ENCODE measurements at regions not wholly inside any gene's neighbourhood (a gene's known extent, or its start where the extent isn't known, plus 50 kb on each side); places are given as distances from the start of the nearest gene placed in this dataset.

DNA sequence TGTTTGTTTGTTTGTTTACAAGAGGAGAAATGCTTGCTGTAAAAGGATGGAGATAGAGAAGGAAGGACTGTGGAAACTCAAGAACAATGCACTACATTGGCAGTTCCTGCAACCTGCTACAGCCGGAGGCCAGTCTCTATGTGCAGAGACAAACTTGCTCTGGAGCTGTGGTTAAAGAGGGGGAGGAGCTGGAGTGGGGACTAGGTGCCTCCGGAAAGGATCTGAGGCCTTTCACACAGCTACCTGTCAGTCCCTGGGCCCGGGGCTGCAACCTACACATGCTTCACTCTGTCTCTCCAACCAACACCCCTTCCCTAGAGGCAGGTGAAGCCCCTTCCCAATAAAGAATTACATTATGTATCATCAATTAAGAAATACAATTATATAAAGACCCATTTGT, 1234.0 kb upstream of the ZEB2 start:
- in situ Hi-C loops (cut with MboI; ENCODE audit: low pct_unique_long_range_greater_than_20kb, low sequenced_read_pairs, unreplicated experiment), result no loop called here
- no peak for DNase-seq (ENCODE audit: low spot score)

DNA sequence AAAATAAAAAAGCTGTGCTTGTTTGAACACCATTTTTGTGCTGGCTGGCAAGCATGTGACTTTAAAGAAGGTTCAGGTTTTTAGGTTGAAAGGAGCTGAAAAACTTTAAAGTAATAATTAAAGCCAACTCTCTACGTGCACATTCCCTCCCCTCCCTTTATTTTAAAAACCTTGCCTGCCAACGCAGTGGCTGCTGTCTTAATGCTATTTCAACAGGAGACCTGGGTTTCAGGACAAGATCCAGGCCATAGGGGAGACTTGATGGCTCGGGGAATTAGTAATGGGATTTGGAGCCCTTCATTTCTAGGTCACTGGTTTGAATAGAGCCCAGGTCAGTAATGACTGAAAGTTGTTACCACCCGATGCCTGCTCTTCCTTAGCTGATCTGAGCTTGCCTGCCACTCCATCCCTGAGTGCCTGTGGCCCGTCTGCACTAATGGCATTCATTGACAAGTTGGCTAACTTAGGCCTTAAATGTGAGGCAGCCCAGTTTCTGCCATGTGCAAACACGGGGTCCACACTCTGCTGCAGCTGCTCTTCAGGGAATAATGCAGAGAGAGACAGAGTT, 1233.2 kb upstream of the ZEB2 start:
- in situ Hi-C loops (cut with MboI; ENCODE audit: low pct_unique_long_range_greater_than_20kb, low sequenced_read_pairs, unreplicated experiment), result no loop called here
- TF ChIP-seq, protein P1, sequence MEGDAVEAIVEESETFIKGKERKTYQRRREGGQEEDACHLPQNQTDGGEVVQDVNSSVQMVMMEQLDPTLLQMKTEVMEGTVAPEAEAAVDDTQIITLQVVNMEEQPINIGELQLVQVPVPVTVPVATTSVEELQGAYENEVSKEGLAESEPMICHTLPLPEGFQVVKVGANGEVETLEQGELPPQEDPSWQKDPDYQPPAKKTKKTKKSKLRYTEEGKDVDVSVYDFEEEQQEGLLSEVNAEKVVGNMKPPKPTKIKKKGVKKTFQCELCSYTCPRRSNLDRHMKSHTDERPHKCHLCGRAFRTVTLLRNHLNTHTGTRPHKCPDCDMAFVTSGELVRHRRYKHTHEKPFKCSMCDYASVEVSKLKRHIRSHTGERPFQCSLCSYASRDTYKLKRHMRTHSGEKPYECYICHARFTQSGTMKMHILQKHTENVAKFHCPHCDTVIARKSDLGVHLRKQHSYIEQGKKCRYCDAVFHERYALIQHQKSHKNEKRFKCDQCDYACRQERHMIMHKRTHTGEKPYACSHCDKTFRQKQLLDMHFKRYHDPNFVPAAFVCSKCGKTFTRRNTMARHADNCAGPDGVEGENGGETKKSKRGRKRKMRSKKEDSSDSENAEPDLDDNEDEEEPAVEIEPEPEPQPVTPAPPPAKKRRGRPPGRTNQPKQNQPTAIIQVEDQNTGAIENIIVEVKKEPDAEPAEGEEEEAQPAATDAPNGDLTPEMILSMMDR (IDR thresholded peaks at IDR 0.05; ENCODE audit: extremely low read depth, insufficient read depth, missing control alignments), result no peak
- no peak for DNase-seq (ENCODE audit: low spot score)

More for the DNA sequence above, 1234.0 kb upstream of the ZEB2 start:
- TF ChIP-seq, protein P1 (IDR thresholded peaks at IDR 0.05; ENCODE audit: extremely low read depth, insufficient read depth, missing control alignments), result no peak

DNA sequence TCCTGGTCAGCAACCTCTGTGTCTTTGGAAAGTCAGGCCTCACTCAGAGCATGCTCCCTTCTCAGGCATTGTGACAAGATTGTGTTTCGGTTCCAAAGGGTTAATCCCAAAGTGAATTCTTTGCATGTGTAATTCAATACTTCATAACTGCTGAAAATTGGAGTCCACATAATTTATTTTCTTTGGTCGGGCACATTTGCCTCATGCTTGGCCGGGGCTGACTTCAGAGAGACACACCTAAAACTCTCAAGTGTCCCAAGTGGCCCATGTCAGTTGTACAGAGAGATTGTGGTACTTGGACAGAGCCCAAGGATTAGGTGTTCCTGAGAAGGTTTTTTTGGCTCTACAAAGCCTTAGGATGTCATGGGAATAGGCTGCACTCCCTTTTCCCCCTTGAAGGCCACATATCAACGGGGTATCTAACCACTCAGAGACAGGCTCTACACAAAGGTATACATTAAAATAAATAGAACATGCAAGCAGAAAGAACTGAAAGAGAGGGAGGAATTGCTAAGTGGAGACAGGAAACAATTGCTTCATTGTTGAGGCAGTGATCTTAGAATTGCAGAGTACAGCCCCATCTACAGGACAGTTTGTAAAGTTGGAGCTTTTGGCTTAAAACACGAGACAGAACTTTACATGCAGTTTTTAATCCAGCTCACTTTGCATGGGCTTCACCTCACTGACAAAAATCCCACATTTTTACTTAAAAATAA, 1232.3 kb upstream of the ZEB2 start:
- TF ChIP-seq, protein P1 (IDR thresholded peaks at IDR 0.05; ENCODE audit: extremely low read depth, insufficient read depth, missing control alignments), result peak; percentile 74
- peak; percentile 22 for DNase-seq (ENCODE audit: low spot score)
- in situ Hi-C loops (cut with MboI; ENCODE audit: low pct_unique_long_range_greater_than_20kb, low sequenced_read_pairs, unreplicated experiment), result no loop called here

DNA sequence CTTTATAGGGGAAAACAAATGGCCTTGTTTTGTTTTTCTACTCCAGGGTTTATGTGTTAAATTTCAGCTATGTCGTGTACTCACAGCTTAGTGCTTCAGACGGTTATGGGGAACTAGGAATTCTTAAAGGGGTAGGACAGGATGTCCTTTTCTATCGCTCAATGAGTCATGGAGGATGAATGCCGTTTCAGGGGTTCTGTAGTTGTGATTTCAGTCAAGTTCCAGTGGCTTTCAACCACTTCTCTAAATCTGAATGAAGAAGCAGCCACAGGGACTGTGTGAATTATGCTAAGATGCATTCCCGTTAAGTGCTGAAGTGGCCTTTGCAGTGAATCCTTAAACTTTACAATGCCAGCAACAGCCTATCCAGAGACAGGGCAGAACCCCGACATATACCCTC, 1231.7 kb upstream of the ZEB2 start:
- in situ Hi-C loops (cut with MboI; ENCODE audit: low pct_unique_long_range_greater_than_20kb, low sequenced_read_pairs, unreplicated experiment), result no loop called here
- TF ChIP-seq, protein P1 (IDR thresholded peaks at IDR 0.05; ENCODE audit: extremely low read depth, insufficient read depth, missing control alignments), result no peak
- DNase-seq (ENCODE audit: low spot score), result peak; percentile 11

DNA sequence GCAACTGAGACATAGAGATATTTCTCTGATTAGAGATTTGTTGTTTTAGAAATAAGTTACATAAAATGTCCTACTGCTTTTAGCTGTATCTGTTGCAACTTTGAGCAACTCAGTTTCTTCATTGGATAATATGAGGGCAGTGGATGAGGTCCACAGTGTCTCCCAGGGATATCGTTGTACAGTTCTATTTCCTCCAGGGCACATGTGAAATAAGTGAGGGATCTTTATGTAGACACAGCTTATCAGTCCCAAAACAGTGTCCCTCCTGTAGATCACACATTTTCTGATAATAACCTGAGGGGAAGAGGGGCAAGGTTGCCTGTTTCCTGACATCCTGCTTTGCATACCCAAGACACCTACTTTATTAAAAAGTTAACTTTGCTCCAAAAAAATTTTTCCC, 1231.2 kb upstream of the ZEB2 start:
- in situ Hi-C loops (cut with MboI; ENCODE audit: low pct_unique_long_range_greater_than_20kb, low sequenced_read_pairs, unreplicated experiment), result no loop called here
- DNase-seq (ENCODE audit: low spot score), result no peak
- TF ChIP-seq, protein P1 (IDR thresholded peaks at IDR 0.05; ENCODE audit: extremely low read depth, insufficient read depth, missing control alignments), result no peak

DNA sequence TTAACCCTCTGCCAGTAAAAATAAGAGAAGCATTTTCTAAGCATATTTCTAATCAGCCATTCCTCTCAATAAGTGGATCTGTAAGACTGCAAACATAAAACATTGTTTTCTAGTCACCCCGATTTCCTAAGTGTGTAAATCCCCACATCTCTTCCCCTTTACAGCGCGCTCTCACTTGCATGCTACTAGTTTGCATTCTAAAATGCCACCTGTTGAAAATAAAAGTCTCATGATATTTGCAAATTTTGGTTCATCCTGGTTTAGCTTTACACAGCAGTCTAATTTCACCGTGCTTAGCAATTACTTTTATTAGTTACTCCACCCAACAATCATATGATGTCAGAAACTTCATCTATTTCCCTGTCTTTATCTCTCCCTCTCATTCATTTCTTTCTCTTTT, 1230.7 kb upstream of the ZEB2 start:
- in situ Hi-C loops (cut with MboI; ENCODE audit: low pct_unique_long_range_greater_than_20kb, low sequenced_read_pairs, unreplicated experiment), result no loop called here
- no peak for DNase-seq (ENCODE audit: low spot score)
- TF ChIP-seq, protein P1 (IDR thresholded peaks at IDR 0.05; ENCODE audit: extremely low read depth, insufficient read depth, missing control alignments), result no peak

All from GM13977 (cell line).